CD8-positive, alpha-beta memory T cell (primary cell): ENCODE measurements at regions not wholly inside any gene's neighbourhood (a gene's known extent, or its start where the extent isn't known, plus 50 kb on each side); places are given as distances from the start of the nearest gene placed in this dataset.
A peak's percentile ranks its signal among the peaks of the same experiment; 100 is the strongest.

Experiments used
- CTCF ChIA-PET: fragments of 350-600 bp; sonication (Branson Sonifier 250); formaldehyde crosslinking; loops from one replicate; lab custom pipeline; 2021; ENCODE audit warnings: antibody characterized with exemption; lab: Charles Lee
- POLR2A ChIA-PET: fragments of 350-600 bp; sonication (Branson Sonifier 250); formaldehyde crosslinking; loops from one replicate; lab custom pipeline; 2021; ENCODE audit warnings: antibody characterized with exemption; lab: Charles Lee
- DNase-seq, 5 donors: peaks; one replicate each; pipeline versions ENCODE4 v3.0.0 to v3.0.0-alpha.2; 2020 to 2022; ENCODE audit warnings: mixed read lengths in 1 of 5
- H3K27ac ChIP-seq: one replicate; pipeline ENCODE4 v1.7.0; 2013; ENCODE audit warnings: low read depth, mild to moderate bottlenecking, low read length, moderate library complexity
- H3K27me3 ChIP-seq: 2 replicates; pipeline ENCODE4 v1.7.0; 2013; ENCODE audit warnings: low read length, mild to moderate bottlenecking; ENCODE audit not compliant: insufficient read depth, poor library complexity, severe bottlenecking
- H3K36me3 ChIP-seq: 2 replicates; pipeline ENCODE4 v1.7.0; 2013; ENCODE audit warnings: mild to moderate bottlenecking, low read length, moderate library complexity; ENCODE audit not compliant: insufficient read depth
- H3K4me1 ChIP-seq: 2 replicates; pipeline ENCODE4 v1.7.0; 2013; ENCODE audit warnings: mild to moderate bottlenecking, low read length, moderate library complexity; ENCODE audit not compliant: insufficient read depth
- H3K4me3 ChIP-seq: 2 replicates; pipeline ENCODE4 v1.7.0; 2013; ENCODE audit warnings: mild to moderate bottlenecking, low read length
- H3K9me3 ChIP-seq: 2 replicates; pipeline ENCODE4 v1.7.0; 2013; ENCODE audit warnings: mild to moderate bottlenecking, low read length
- H3K27ac Mint-ChIP-seq, 8 donors: one replicate each; pipeline ENCODE4 v1.8.0; 2020 to 2021; ENCODE audit warnings: mixed read lengths in 8 of 8, mild to moderate bottlenecking in 6 of 8, inconsistent platforms in 3 of 8, moderate library complexity in 3 of 8
- H3K27me3 Mint-ChIP-seq, 2 donors: one replicate each; pipeline ENCODE4 v1.8.0; 2020 to 2021; ENCODE audit warnings: mixed read lengths in 2 of 2, mild to moderate bottlenecking in 1 of 2, moderate library complexity in 1 of 2
- H3K36me3 Mint-ChIP-seq, 3 donors: one replicate each; pipeline ENCODE4 v1.8.0; 2020 to 2021; ENCODE audit warnings: mixed read lengths in 3 of 3, inconsistent platforms in 1 of 3, mild to moderate bottlenecking in 1 of 3
- H3K4me1 Mint-ChIP-seq, 3 donors: one replicate each; pipeline ENCODE4 v1.8.0; 2020 to 2021; ENCODE audit warnings: mixed read lengths in 3 of 3, inconsistent platforms in 1 of 3, mild to moderate bottlenecking in 1 of 3
- H3K4me3 Mint-ChIP-seq, 7 donors: one replicate each; pipeline ENCODE4 v1.8.0; 2020 to 2021; ENCODE audit warnings: mixed read lengths in 7 of 7, mild to moderate bottlenecking in 6 of 7, moderate library complexity in 4 of 7, inconsistent platforms in 2 of 7
- H3K9me3 Mint-ChIP-seq, 5 donors: one replicate each; pipeline ENCODE4 v1.8.0; 2020 to 2022; ENCODE audit warnings: mixed read lengths in 5 of 5, mild to moderate bottlenecking in 3 of 5, moderate library complexity in 2 of 5, inconsistent platforms in 1 of 5

GRCh38 chr9:134498814-134499166 lies 142.8 kb upstream of the COL5A1 start:
- H3K4me3 ChIP-seq, result no peak overlapping the region
- H3K36me3 Mint-ChIP-seq, result no peaks in the 10 kb centered on the region
- no peak overlapping the region for H3K27ac ChIP-seq
- POLR2A ChIA-PET, result no interaction called here
- H3K9me3 Mint-ChIP-seq, result peaks cover 0 to under 1% (median 0%) of the 10 kb centered on the region in 5 donors
- CTCF ChIA-PET, result no interaction called here
- H3K4me1 Mint-ChIP-seq, result no peaks in the 10 kb centered on the region
- H3K4me1 ChIP-seq, result no peaks in the 10 kb centered on the region
- H3K9me3 ChIP-seq, result no peaks in the 10 kb centered on the region
- DNase-seq, result no peak
- no peak overlapping the region for H3K4me3 Mint-ChIP-seq
- H3K36me3 ChIP-seq, result no peaks in the 10 kb centered on the region
- H3K27ac Mint-ChIP-seq, result no peak overlapping the region
- no peaks in the 10 kb centered on the region for H3K27me3 ChIP-seq
- H3K27me3 Mint-ChIP-seq, result peaks cover 3 to 6% of the 10 kb centered on the region in 2 donors

- H3K9me3 ChIP-seq, result no peaks in the 10 kb centered on the region
- no peaks in the 10 kb centered on the region for H3K4me1 ChIP-seq
- ChIA-PET CTCF (no interaction called here), POLR2A (no interaction called here)
- Mint-ChIP-seq H3K27me3 (peaks cover 8 to 9% of the 10 kb centered on the region in 2 donors), H3K4me3 (no peak overlapping the region), H3K36me3 (no peaks in the 10 kb centered on the region), H3K4me1 (no peaks in the 10 kb centered on the region), H3K27ac (peak overlapping the region in 1 of 8 donors; percentile 7), H3K9me3 (peaks cover 0 to 2% (median 0%) of the 10 kb centered on the region in 5 donors)
- H3K4me3 ChIP-seq, result no peak overlapping the region
- no peaks in the 10 kb centered on the region for H3K27me3 ChIP-seq
- H3K36me3 ChIP-seq, result no peaks in the 10 kb centered on the region
- DNase-seq, result no peak
- no peak overlapping the region for H3K27ac ChIP-seq
Observed at GRCh38 chr9:134500931-134501760, 140.5 kb upstream of the COL5A1 start.

DNA sequence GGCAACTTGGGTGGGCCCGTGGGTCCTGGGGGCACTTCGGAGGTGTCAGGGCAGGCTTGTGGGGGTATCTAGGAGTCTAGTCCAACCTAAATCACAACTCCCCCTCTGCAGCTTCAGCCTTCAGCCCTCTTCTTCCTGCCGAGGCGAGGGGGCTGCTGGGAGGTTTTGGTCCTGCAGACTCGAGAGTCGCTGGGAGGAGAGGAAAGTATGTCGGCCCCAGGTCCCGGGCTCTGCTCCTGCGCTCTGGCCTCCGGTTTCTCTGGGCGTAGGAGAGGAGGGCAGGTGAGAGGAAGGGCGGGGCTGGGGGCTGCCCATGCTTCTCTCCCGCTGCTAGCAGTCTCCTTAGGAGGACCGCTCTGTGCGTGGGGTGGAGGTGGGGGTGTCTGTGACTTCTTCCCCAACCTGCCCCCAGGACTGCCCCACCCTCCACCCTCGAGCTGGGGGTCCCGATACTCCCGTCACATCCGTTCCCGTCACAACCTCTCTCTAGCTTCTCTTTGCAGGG lies 139.8 kb upstream of the COL5A1 start:
- no peaks in the 10 kb centered on the region for H3K36me3 ChIP-seq
- H3K4me3 ChIP-seq, result no peak overlapping the region
- H3K27ac ChIP-seq, result no peak overlapping the region
- Mint-ChIP-seq H3K4me1 (no peaks in the 10 kb centered on the region), H3K9me3 (peaks cover 0 to 2% (median 0%) of the 10 kb centered on the region in 5 donors), H3K4me3 (no peak overlapping the region), H3K27ac (no peak overlapping the region), H3K27me3 (peaks cover 8 to 9% of the 10 kb centered on the region in 2 donors), H3K36me3 (no peaks in the 10 kb centered on the region)
- DNase-seq, result no peak
- ChIA-PET POLR2A (no interaction called here), CTCF (no interaction called here)
- H3K4me1 ChIP-seq, result no peaks in the 10 kb centered on the region
- H3K9me3 ChIP-seq, result no peaks in the 10 kb centered on the region
- H3K27me3 ChIP-seq, result no peaks in the 10 kb centered on the region

DNA sequence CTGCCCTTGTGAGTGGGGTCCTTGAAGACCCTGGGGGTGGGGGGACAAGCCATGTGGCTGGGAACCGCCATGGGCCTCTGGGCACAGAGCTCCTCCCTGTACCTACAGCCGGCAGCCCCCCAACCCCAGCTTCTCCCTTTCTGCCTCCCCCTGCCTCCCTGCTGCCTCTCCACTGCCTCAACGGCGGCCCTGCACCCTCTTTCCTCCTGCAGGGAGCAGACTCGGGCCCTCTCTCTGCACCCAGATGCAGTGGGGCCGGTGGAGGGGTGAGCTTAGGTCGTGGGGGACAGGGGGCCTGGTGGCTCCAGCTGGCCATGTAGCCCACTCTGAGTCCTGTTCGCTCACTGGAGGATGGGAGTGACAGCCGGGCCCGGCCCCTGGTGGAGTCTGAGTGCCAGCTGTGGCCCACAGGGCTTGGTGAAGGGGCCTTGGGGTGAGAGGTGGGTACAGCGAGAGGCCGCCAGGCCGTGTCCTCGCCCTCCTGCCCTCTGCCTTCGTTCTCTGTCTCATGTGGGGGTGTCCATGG lies 139.3 kb upstream of the COL5A1 start:
- H3K9me3 Mint-ChIP-seq, result peaks cover 0 to 2% (median 0%) of the 10 kb centered on the region in 5 donors
- H3K4me1 Mint-ChIP-seq, result no peaks in the 10 kb centered on the region
- ChIA-PET POLR2A (no interaction called here), CTCF (no interaction called here)
- no peak overlapping the region for H3K4me3 Mint-ChIP-seq
- no peaks in the 10 kb centered on the region for H3K4me1 ChIP-seq
- DNase-seq, result no peak
- H3K4me3 ChIP-seq, result no peak overlapping the region
- peaks cover 8 to 9% of the 10 kb centered on the region in 2 donors for H3K27me3 Mint-ChIP-seq
- H3K27me3 ChIP-seq, result no peaks in the 10 kb centered on the region
- no peaks in the 10 kb centered on the region for H3K36me3 Mint-ChIP-seq
- H3K36me3 ChIP-seq, result no peaks in the 10 kb centered on the region
- H3K27ac ChIP-seq, result no peak overlapping the region
- no peaks in the 10 kb centered on the region for H3K9me3 ChIP-seq
- no peak overlapping the region for H3K27ac Mint-ChIP-seq

DNA sequence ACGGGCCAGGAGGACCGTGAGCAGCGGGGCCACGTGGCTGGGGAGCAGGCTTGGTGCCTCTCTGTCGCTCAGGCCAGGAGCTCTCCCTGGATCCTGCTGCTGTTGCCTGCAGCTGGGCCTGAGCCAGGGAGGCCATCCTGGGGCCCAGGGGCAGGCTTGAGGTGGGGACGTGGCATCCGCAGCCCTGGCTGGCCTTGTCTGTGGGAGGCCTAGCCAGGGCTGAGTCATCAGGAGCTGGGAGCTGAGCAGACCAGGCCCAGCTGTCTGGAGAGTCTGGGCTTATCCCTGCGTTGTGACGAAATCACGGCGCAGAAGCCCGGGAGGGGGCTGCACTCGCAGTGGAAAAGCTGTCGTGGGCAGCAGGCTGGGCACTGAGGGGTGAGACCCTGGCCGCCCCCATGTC lies 138.8 kb upstream of the COL5A1 start:
- no peak overlapping the region for H3K27ac Mint-ChIP-seq
- H3K4me3 ChIP-seq, result no peak overlapping the region
- peaks cover 0 to 2% (median 0%) of the 10 kb centered on the region in 5 donors for H3K9me3 Mint-ChIP-seq
- no peaks in the 10 kb centered on the region for H3K27me3 ChIP-seq
- no peak overlapping the region for H3K4me3 Mint-ChIP-seq
- H3K36me3 ChIP-seq, result no peaks in the 10 kb centered on the region
- POLR2A ChIA-PET, result no interaction called here
- H3K36me3 Mint-ChIP-seq, result no peaks in the 10 kb centered on the region
- no peak overlapping the region for H3K27ac ChIP-seq
- H3K9me3 ChIP-seq, result no peaks in the 10 kb centered on the region
- H3K27me3 Mint-ChIP-seq, result peaks cover 8 to 9% of the 10 kb centered on the region in 2 donors
- CTCF ChIA-PET, result no interaction called here
- no peak for DNase-seq
- no peaks in the 10 kb centered on the region for H3K4me1 Mint-ChIP-seq
- H3K4me1 ChIP-seq, result no peaks in the 10 kb centered on the region

DNA sequence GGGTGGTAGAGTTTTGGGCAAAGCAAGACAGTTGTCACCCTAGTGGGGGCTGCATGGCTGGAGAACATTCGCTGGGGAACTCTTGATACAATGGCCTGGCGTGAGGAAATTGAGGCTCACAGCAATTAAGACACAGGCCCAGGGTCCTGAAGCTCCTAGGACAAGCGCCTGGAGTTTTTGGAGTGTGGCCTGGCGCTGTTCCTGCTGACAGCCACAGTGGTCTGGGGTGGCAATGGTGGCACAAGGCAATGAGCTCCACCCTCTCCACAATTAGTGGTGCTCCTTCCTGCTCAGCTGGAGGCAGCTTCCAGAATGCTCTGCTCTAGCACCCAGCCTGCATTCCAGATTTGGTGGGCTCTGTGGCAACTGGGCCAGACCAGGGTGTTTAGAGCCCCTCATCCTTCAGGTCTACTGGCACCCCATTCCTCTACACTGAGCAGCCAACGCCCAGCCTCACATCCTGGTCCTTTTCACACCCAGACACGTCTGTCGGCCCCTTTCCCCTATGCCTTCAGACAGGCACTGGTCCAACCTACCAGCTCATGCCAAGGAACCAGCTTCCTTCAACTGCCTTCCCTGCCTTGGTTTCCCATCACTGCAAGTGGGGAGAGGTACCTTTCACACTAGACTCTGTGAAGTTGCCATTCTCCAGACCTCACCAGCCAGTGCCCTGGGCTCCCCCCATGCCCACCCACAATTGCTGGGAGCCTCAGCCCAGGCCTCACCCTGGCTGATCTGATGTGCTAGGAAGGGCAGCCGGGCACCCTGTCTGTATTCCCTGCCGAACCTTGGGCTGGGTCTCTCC lies 138.1 kb upstream of the COL5A1 start:
- Mint-ChIP-seq H3K4me1 (no peaks in the 10 kb centered on the region), H3K4me3 (no peak overlapping the region), H3K27ac (no peak overlapping the region), H3K36me3 (no peaks in the 10 kb centered on the region), H3K9me3 (peaks cover 0 to 2% (median 0%) of the 10 kb centered on the region in 5 donors), H3K27me3 (peaks cover 8 to 9% of the 10 kb centered on the region in 2 donors)
- POLR2A ChIA-PET, result no interaction called here
- Histone ChIP-seq H3K27me3 (no peaks in the 10 kb centered on the region), H3K9me3 (no peaks in the 10 kb centered on the region), H3K27ac (no peak overlapping the region), H3K4me3 (no peak overlapping the region), H3K36me3 (no peaks in the 10 kb centered on the region), H3K4me1 (no peaks in the 10 kb centered on the region)
- DNase-seq, result no peak
- CTCF ChIA-PET, result no interaction called here

DNA sequence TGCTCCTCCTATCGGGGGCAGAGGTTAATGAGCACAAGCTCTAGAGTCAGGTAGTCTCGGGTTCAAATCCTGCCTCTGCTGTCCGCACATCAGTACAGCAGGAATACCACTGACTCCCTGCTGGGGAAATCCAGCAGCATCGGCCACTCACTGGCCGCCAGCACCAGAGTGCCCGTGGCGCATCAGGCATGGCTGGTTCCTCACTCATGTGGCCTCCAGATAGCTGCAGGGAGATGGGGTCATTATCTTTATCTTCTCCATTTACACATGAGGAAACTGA lies 137.6 kb upstream of the COL5A1 start:
- H3K9me3 ChIP-seq, result no peaks in the 10 kb centered on the region
- ChIA-PET POLR2A (no interaction called here), CTCF (no interaction called here)
- no peaks in the 10 kb centered on the region for H3K27me3 ChIP-seq
- H3K36me3 ChIP-seq, result no peaks in the 10 kb centered on the region
- DNase-seq, result no peak
- no peak overlapping the region for H3K4me3 ChIP-seq
- Mint-ChIP-seq H3K4me3 (no peak overlapping the region), H3K4me1 (no peaks in the 10 kb centered on the region), H3K36me3 (no peaks in the 10 kb centered on the region), H3K27me3 (peaks cover 8 to 9% of the 10 kb centered on the region in 2 donors), H3K9me3 (peaks cover 0 to 2% (median 0%) of the 10 kb centered on the region in 5 donors), H3K27ac (no peak overlapping the region)
- no peak overlapping the region for H3K27ac ChIP-seq
- H3K4me1 ChIP-seq, result no peaks in the 10 kb centered on the region

DNA sequence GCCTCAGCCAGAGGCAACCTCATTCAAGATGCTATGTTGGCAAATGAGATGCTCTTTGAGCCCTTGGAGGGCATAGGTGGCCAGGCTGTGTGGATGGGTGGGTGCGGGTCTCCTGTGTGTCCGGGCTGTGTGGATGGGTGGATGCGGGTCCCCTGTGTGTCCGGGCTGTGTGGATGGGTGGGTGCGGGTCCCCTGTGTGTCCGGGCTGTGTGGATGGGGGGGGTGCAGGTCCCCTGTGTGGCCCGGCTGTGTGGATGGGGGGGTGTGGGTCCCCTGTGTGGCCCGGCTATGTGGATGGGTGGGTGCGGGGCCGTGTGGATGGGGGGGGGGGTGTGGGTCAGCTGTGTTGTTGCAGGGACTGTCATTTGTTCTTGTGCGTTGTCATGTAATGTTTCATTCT lies 136.6 kb upstream of the COL5A1 start:
- CTCF ChIA-PET, result no interaction called here
- no peaks in the 10 kb centered on the region for H3K36me3 Mint-ChIP-seq
- Histone ChIP-seq H3K4me3 (no peak overlapping the region), H3K4me1 (no peaks in the 10 kb centered on the region), H3K27me3 (no peaks in the 10 kb centered on the region), H3K36me3 (no peaks in the 10 kb centered on the region), H3K9me3 (no peaks in the 10 kb centered on the region), H3K27ac (no peak overlapping the region)
- no peak overlapping the region for H3K27ac Mint-ChIP-seq
- POLR2A ChIA-PET, result no interaction called here
- peaks cover 8 to 9% of the 10 kb centered on the region in 2 donors for H3K27me3 Mint-ChIP-seq
- H3K4me3 Mint-ChIP-seq, result no peak overlapping the region
- no peak for DNase-seq
- peaks cover 0 to 2% (median 0%) of the 10 kb centered on the region in 5 donors for H3K9me3 Mint-ChIP-seq
- H3K4me1 Mint-ChIP-seq, result no peaks in the 10 kb centered on the region
